HG02870 (cell line): ENCODE measurements at regions not wholly inside any gene's neighbourhood (a gene's known extent, or its start where the extent isn't known, plus 50 kb on each side); places are given as distances from the start of the nearest gene placed in this dataset.
"Not testable (repeated sequence)": the region's sequence is repeated elsewhere in the genome, so short reads cannot be mapped to it uniquely, and the experiment has no call there.

Experiments used
- ATAC-seq: cut with Tn5 transposase; IDR thresholded peaks from one replicate; pipeline ENCODE4 v1.9.1; 2021; ENCODE audit warnings: mild to moderate bottlenecking, moderate library complexity; ENCODE audit not compliant: unreplicated experiment

- no peak for ATAC-seq
Measured at GRCh38 chr5:147075187-147075586, 159.6 kb upstream of the STK32A start.

- no peak for ATAC-seq
Measured at GRCh38 chr5:147080391-147080790, 154.4 kb upstream of the STK32A start.

GRCh38 chr5:147081311-147081764 is 153.5 kb upstream of the STK32A start:
- no peak for ATAC-seq

- ATAC-seq, result no peak
Measured at GRCh38 chr5:147084702-147085101, 150.1 kb upstream of the STK32A start.

- no peak for ATAC-seq
Measured at GRCh38 chr5:147085409-147085808, 149.4 kb upstream of the STK32A start.

- no peak for ATAC-seq
Measured at GRCh38 chr5:147092044-147092443, 142.8 kb upstream of the STK32A start.

GRCh38 chr5:147093138-147093537 is 141.7 kb upstream of the STK32A start:
- ATAC-seq, result no peak

- ATAC-seq, result no peak
Measured at GRCh38 chr5:147095740-147096139, 139.1 kb upstream of the STK32A start.

- ATAC-seq, result no peak
Measured at GRCh38 chr5:147098233-147098790, 136.5 kb upstream of the STK32A start.

- no peak for ATAC-seq
Measured at GRCh38 chr5:147101659-147102369, 133.0 kb upstream of the STK32A start.

GRCh38 chr5:147112899-147113298 is 121.9 kb upstream of the STK32A start:
- ATAC-seq, result no peak

- peak; percentile 58 for ATAC-seq
Measured at GRCh38 chr5:147113967-147114366, 120.9 kb upstream of the STK32A start.

- ATAC-seq, result not testable (repeated sequence)
Measured at GRCh38 chr5:147139759-147140158, 95.1 kb upstream of the STK32A start.

- ATAC-seq, result no peak
Measured at GRCh38 chr5:147140558-147140957, 94.3 kb upstream of the STK32A start.

- not testable (repeated sequence) for ATAC-seq
Measured at GRCh38 chr5:147141580-147141979, 93.2 kb upstream of the STK32A start.

- no peak for ATAC-seq
Measured at GRCh38 chr5:147143215-147143614, 91.6 kb upstream of the STK32A start.

GRCh38 chr5:147145328-147145727 is 89.5 kb upstream of the STK32A start:
- ATAC-seq, result no peak

GRCh38 chr5:147148715-147149114 is 86.1 kb upstream of the STK32A start:
- ATAC-seq, result no peak

- ATAC-seq, result no peak
Measured at GRCh38 chr5:147152086-147152485, 82.7 kb upstream of the STK32A start.

- ATAC-seq, result no peak
Measured at GRCh38 chr5:147154809-147155208, 80.0 kb upstream of the STK32A start.

- no peak for ATAC-seq
Measured at GRCh38 chr5:147156012-147156411, 78.8 kb upstream of the STK32A start.

- no peak for ATAC-seq
Measured at GRCh38 chr5:147160902-147161700, 73.7 kb upstream of the STK32A start.
